PC-3 (cell line): ENCODE measurements at regions not wholly inside any gene's neighbourhood (a gene's known extent, or its start where the extent isn't known, plus 50 kb on each side); places are given as distances from the start of the nearest gene placed in this dataset.

Source experiments
- ATAC-seq: fragments of 200-7000 bp; cut with Tn5 transposase; 2 replicates; pipeline ENCODE4 v1.9.1; 2020; ENCODE audit warnings: mild to moderate bottlenecking, moderate library complexity
- BruUV-seq: library from RNA; stranded (reverse); fragments of 400-500 nt; replicated peaks from 2 replicates; lab custom pipeline; 2021; lab: Mats Ljungman, UMichigan
- CTCF ChIA-PET: fragments of 300-600 bp; sonication (Branson Sonifier 250); formaldehyde crosslinking; loops from one replicate; lab custom pipeline; 2022; ENCODE audit warnings: antibody characterized with exemption; lab: Charles Lee
- POLR2A ChIA-PET: fragments of 300-600 bp; sonication (Branson Sonifier 250); formaldehyde crosslinking; loops from one replicate; lab custom pipeline; 2022; ENCODE audit warnings: antibody characterized with exemption; ENCODE audit not compliant: unreplicated experiment; lab: Charles Lee
- DNase-seq: peaks from one replicate; pipeline ENCODE4 v3.0.0-alpha.2; 2015
- H2AFZ ChIP-seq: fragments of 300-600 bp; sonication (generic); 2 replicates; pipeline ENCODE4 v1.6.0; 2016; ENCODE audit warnings: antibody characterized with exemption, low read length
- H3F3A ChIP-seq: fragments of 300-600 bp; sonication (generic); one replicate; pipeline ENCODE4 v1.6.0; 2017; ENCODE audit warnings: antibody characterized with exemption, low read length, control low read depth, mild to moderate bottlenecking; ENCODE audit not compliant: unreplicated experiment
- H3K27ac ChIP-seq: fragments of 300-600 bp; sonication (generic); 2 replicates; pipeline ENCODE4 v1.5.1; 2016; ENCODE audit warnings: mild to moderate bottlenecking, low read length
- H3K27me3 ChIP-seq: fragments of 300-600 bp; sonication (generic); 2 replicates; pipeline ENCODE4 v1.6.1; 2016; ENCODE audit warnings: low read length, mixed read lengths
- H3K36me3 ChIP-seq: fragments of 300-600 bp; sonication (generic); 2 replicates; pipeline ENCODE4 v1.6.1; 2016; ENCODE audit warnings: low read depth, mixed run types, low read length, mixed read lengths
- H3K4me1 ChIP-seq: fragments of 300-600 bp; sonication (generic); 2 replicates; pipeline ENCODE4 v1.5.1; 2016; ENCODE audit warnings: low read length; ENCODE audit not compliant: insufficient read depth
- H3K4me2 ChIP-seq: fragments of 300-600 bp; sonication (generic); 2 replicates; pipeline ENCODE4 v1.6.0; 2016; ENCODE audit warnings: low read length
- H3K4me3 ChIP-seq: fragments of 300-600 bp; sonication (generic); 2 replicates; pipeline ENCODE4 v1.5.1; 2016; ENCODE audit warnings: mild to moderate bottlenecking, low read length, mixed read lengths
- H3K79me2 ChIP-seq: fragments of 300-600 bp; sonication (generic); 2 replicates; pipeline ENCODE4 v1.6.1; 2017; ENCODE audit warnings: low read length, mixed read lengths
- H3K9ac ChIP-seq: fragments of 300-600 bp; sonication (generic); 2 replicates; pipeline ENCODE4 v1.6.0; 2016; ENCODE audit warnings: mild to moderate bottlenecking, low read length
- H3K9me2 ChIP-seq: fragments of 300-600 bp; sonication (generic); replicated peaks from 2 replicates; pipeline ENCODE4 v1.6.1; 2016; ENCODE audit warnings: mixed run types, low read length, mixed read lengths
- H3K9me3 ChIP-seq: fragments of 300-600 bp; sonication (generic); 2 replicates; pipeline ENCODE4 v1.6.1; 2016; ENCODE audit warnings: low read length, mixed read lengths
- H4K20me1 ChIP-seq: fragments of 300-600 bp; sonication (generic); 2 replicates; pipeline ENCODE4 v1.6.1; 2016; ENCODE audit warnings: low read length, mixed read lengths
- CTCF ChIP-seq: fragments of 300-600 bp; sonication (generic); conservative IDR thresholded peaks from 2 replicates; pipeline ENCODE4 v1.5.1; 2017; ENCODE audit warnings: antibody characterized with exemption, low read depth, mild to moderate bottlenecking, low read length
- EZH2 ChIP-seq: fragments of 300-600 bp; sonication (generic); IDR thresholded peaks from one replicate; pipeline ENCODE4 v1.6.1; 2017; ENCODE audit warnings: antibody characterized with exemption, mild to moderate bottlenecking, low read length; ENCODE audit not compliant: unreplicated experiment
- EZH2phosphoT487 ChIP-seq: fragments of 300-600 bp; sonication (generic); IDR thresholded peaks from 2 replicates; pipeline ENCODE4 v1.6.1; 2018; ENCODE audit warnings: mild to moderate bottlenecking, antibody characterized with exemption, low read length, borderline replicate concordance
- intact Hi-C: fragments of 100-400 bp; cut with micrococcal nuclease; formaldehyde crosslinking; loops from 2 replicates; pipeline ENCODE4 v1.9.0; 2023

GRCh38 chr2:102943251-102943650 lies 181.4 kb downstream of the TMEM182 start:
- no peak overlapping the region for H2AFZ ChIP-seq
- no peak overlapping the region for H3K4me2 ChIP-seq
- H3K9me2 ChIP-seq = no peaks in the 10 kb centered on the region
- H3K36me3 ChIP-seq = no peaks in the 10 kb centered on the region
- peaks cover 3% of the 10 kb centered on the region; the same call in 1 of the 2 replicates for H3K9me3 ChIP-seq
- POLR2A ChIA-PET = no interaction called here
- H3K4me3 ChIP-seq = no peak overlapping the region
- no peak for DNase-seq
- H4K20me1 ChIP-seq = no peaks in the 10 kb centered on the region
- H3K79me2 ChIP-seq = no peaks in the 10 kb centered on the region
- H3K4me1 ChIP-seq = no peaks in the 10 kb centered on the region
- H3K27me3 ChIP-seq = peaks cover 80% of the 10 kb centered on the region
- intact Hi-C loops = no loop called here
- CTCF ChIA-PET = no interaction called here
- H3K27ac ChIP-seq = no peak overlapping the region
- no peak for ATAC-seq
- H3K9ac ChIP-seq = no peak overlapping the region
- no TSS peak for BruUV-seq
- TF ChIP-seq EZH2phosphoT487 (no peak), EZH2 (no peak), CTCF (no peak)
- no peaks in the 10 kb centered on the region for H3F3A ChIP-seq

- H3K4me3 ChIP-seq = no peak overlapping the region
- POLR2A ChIA-PET = interaction anchor here (0.6 kb wide), 1 partner anchor 869 kb away, joined by 4 read pairs; no protein-coding TSS in a partner anchor
- no peak overlapping the region for H3K27ac ChIP-seq
- H3K9me2 ChIP-seq = no peaks in the 10 kb centered on the region
- TF ChIP-seq EZH2phosphoT487 (no peak), CTCF (no peak), EZH2 (no peak)
- no TSS peak for BruUV-seq
- H4K20me1 ChIP-seq = no peaks in the 10 kb centered on the region
- no peaks in the 10 kb centered on the region for H3K79me2 ChIP-seq
- H3K9me3 ChIP-seq = no peaks in the 10 kb centered on the region
- no peaks in the 10 kb centered on the region for H3K36me3 ChIP-seq
- CTCF ChIA-PET = no interaction called here
- no peaks in the 10 kb centered on the region for H3F3A ChIP-seq
- H2AFZ ChIP-seq = 0 out of 2 replicates have a peak overlapping the region, but pooled peaks have one; percentile 10
- ATAC-seq = no peak
- no peak overlapping the region for H3K4me2 ChIP-seq
- peaks cover 28% of the 10 kb centered on the region for H3K27me3 ChIP-seq
- intact Hi-C loops = no loop called here
- DNase-seq = peak; percentile 37
- no peaks in the 10 kb centered on the region for H3K4me1 ChIP-seq
- H3K9ac ChIP-seq = no peak overlapping the region
These were observed 188.6 kb downstream of the TMEM182 start for GRCh38 chr2:102950371-102950946.

- TF ChIP-seq CTCF = no peak
- TF ChIP-seq EZH2 = no peak
- TF ChIP-seq EZH2phosphoT487 = no peak
- no peak for DNase-seq
- POLR2A ChIA-PET = interaction anchor here (0.6 kb wide), 1 partner anchor 868 kb away, joined by 4 read pairs; no protein-coding TSS in a partner anchor
- no peaks in the 10 kb centered on the region for H3K36me3 ChIP-seq
- intact Hi-C loops = no loop called here
- H3K79me2 ChIP-seq = no peaks in the 10 kb centered on the region
- no peaks in the 10 kb centered on the region for H3K4me1 ChIP-seq
- H3K4me3 ChIP-seq = no peak overlapping the region
- H4K20me1 ChIP-seq = no peaks in the 10 kb centered on the region
- H3K27me3 ChIP-seq = peaks cover 22% of the 10 kb centered on the region
- no TSS peak for BruUV-seq
- H3K9me3 ChIP-seq = no peaks in the 10 kb centered on the region
- no peak overlapping the region for H3K9ac ChIP-seq
- no peaks in the 10 kb centered on the region for H3K9me2 ChIP-seq
- no peak overlapping the region for H2AFZ ChIP-seq
- no peak overlapping the region for H3K4me2 ChIP-seq
- no peak for ATAC-seq
- CTCF ChIA-PET = no interaction called here
- H3K27ac ChIP-seq = no peak overlapping the region
- no peaks in the 10 kb centered on the region for H3F3A ChIP-seq
These were observed 189.4 kb downstream of the TMEM182 start for GRCh38 chr2:102951249-102951648.
